ENCODE measurements at regions not wholly inside any gene's neighbourhood (a gene's known extent, or its start where the extent isn't known, plus 50 kb on each side); places are given as distances from the start of the nearest gene placed in this dataset.

DNA sequence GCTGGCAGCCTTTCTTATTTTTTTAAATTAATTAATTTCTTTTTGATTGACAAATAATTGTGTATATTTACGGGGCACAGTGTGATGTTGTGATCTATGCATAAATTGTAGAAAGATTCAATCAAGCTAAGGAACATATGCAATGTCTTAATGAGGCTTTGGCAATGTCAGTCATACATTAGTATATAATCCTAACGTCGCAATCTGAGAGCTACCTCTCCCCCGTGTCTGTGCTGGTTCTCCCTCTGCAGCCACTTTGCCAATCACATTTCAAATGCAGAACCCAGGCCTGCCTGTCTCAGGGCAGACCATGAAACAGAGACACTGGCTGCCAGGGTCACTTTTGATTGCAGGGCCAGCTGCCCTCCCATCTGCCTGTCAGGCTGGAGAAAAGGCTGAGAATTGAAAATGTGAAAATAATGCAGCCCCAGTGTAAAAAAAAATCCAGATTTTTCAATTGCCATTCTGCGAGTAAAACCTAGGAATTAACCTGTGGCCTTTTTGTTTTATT is 56.3 kb downstream of the SLC24A2 start:
- TF ChIP-seq, protein P1, sequence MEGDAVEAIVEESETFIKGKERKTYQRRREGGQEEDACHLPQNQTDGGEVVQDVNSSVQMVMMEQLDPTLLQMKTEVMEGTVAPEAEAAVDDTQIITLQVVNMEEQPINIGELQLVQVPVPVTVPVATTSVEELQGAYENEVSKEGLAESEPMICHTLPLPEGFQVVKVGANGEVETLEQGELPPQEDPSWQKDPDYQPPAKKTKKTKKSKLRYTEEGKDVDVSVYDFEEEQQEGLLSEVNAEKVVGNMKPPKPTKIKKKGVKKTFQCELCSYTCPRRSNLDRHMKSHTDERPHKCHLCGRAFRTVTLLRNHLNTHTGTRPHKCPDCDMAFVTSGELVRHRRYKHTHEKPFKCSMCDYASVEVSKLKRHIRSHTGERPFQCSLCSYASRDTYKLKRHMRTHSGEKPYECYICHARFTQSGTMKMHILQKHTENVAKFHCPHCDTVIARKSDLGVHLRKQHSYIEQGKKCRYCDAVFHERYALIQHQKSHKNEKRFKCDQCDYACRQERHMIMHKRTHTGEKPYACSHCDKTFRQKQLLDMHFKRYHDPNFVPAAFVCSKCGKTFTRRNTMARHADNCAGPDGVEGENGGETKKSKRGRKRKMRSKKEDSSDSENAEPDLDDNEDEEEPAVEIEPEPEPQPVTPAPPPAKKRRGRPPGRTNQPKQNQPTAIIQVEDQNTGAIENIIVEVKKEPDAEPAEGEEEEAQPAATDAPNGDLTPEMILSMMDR (IDR thresholded peaks at IDR 0.05; ENCODE audit: low read depth, low read length) = no peak
- H3K4me3 ChIP-seq (ENCODE audit: low read depth, low read length) = no peak overlapping the region

DNA sequence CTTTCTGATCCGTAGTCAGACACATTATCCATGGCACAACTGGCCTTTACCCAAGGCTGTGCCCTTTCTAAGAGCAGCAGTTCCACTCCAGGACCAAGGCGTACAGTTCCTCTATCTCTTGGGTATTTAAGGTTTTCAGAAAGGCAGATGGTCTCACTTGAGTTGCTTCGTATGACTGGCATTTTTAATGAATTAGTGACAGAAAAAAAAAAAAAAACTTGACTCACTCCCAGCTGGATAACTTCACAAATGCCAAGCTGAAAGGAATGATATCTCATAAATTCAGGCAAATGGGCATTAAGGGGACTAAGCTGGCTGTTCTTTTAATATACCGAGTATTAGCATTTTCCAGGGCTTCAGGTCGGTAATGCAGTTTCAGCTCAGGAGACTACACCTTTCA is 60.7 kb downstream of the SLC24A2 start:
- H3K4me3 ChIP-seq (ENCODE audit: low read depth, low read length) = no peak overlapping the region
- TF ChIP-seq, protein P1 (IDR thresholded peaks at IDR 0.05; ENCODE audit: low read depth, low read length) = no peak

DNA sequence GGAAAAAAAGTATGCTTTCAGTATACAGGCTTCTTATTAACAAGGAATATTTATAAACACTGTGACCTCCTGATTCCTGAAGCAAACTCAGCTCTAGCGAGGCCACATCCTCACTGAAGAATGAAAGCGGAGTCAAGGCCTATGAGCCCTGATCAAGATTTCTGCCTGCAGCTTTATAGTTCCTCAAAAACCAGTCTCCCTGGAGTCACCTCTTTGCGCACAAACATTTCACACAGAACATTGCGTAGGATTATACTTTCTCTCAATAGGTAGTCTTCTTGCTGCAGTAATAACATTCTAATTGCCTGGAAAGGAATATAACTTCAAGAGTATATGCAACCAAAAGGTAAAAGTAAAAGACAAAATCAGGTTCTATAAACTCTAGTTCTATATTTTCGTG is 62.9 kb downstream of the SLC24A2 start:
- H3K4me3 ChIP-seq (ENCODE audit: low read depth, low read length) = no peak overlapping the region
- TF ChIP-seq, protein P1 (IDR thresholded peaks at IDR 0.05; ENCODE audit: low read depth, low read length) = no peak

DNA sequence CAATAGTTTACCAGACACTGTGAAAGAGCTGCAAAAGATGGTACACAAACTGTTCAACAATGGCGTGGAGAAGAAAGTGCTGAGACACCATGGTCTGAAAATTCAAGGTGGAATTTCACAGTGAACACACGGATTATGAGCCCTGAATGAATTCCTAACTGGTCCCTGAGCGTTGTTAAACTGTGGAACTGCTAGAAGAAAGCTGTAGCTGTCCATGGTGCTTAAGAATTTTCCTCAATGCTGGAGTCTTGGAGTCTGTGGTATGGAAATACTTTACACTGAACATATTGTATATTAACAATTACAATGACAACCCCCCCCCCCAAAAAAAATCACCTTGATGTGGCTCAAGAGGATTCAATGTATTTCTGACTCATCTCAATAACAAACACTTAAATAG is 68.5 kb downstream of the SLC24A2 start:
- H3K4me3 ChIP-seq (ENCODE audit: low read depth, low read length) = no peak overlapping the region
- TF ChIP-seq, protein P1 (IDR thresholded peaks at IDR 0.05; ENCODE audit: low read depth, low read length) = no peak

DNA sequence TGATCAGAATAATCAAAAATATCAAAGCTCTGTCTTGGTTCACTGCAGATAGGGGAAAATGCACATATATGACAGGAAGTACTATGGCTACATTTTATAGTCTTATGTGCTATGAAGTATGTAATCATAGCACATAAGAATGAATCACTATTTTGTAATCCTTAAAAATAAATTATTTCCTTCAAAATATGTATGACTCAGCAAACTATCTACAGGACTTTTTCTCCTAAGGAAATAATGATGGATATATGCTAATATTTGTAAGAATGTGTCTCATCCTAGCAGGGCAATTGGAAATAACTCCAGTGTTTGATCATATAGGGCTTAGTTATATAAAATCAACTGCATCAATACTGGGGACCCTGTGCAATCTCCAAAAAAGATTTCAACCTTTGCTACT is 85.1 kb downstream of the SLC24A2 start:
- H3K4me3 ChIP-seq (ENCODE audit: low read depth, low read length) = no peak overlapping the region
- TF ChIP-seq, protein P1 (IDR thresholded peaks at IDR 0.05; ENCODE audit: low read depth, low read length) = no peak

DNA sequence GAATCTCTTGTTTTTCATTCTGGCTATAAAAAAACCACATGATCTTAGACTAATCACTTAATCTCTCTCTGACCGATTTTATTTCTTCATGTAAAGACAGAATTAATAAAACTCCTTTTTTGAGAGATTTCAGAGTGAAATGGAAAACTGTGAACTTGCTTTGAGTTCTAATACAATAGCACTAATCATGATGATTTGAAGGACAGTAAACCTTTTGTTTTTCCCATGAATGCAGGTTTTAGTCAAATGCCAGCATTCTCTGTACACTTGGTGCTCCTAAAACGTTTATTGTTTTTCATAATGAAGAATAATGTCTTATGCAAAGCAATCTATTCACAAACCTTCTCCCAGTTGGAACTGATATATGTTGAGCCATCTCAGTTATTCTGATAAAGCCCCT is 86.8 kb downstream of the SLC24A2 start:
- TF ChIP-seq, protein P1 (IDR thresholded peaks at IDR 0.05; ENCODE audit: low read depth, low read length) = no peak

DNA sequence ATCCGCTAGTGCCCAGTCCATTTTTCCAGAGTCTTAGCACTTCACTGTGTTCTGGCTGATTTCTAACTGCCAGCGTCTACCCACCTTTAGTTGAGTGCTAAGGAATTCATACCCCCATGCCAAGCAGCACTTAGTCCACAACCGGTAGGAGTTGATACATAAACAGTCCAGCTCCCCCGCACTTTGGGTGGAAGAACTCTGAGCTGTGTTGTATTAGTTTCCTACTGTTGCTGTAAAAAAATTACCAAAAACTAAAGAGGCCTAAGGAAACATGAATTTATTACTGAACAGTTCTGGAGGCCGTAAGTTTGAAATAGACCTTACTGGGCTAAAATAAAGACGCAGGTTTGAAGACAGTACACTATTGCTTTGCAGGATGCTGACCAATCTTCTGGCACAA is 87.6 kb downstream of the SLC24A2 start:
- TF ChIP-seq, protein P1 (IDR thresholded peaks at IDR 0.05; ENCODE audit: low read depth, low read length) = no peak
- no peak overlapping the region for H3K4me3 ChIP-seq (ENCODE audit: low read depth, low read length)

More for the DNA sequence above, 86.8 kb downstream of the SLC24A2 start:
- no peak overlapping the region for H3K4me3 ChIP-seq (ENCODE audit: low read depth, low read length)

All from WI38 (cell line).